IMR-90 (cell line): ENCODE measurements at regions not wholly inside any gene's neighbourhood (a gene's known extent, or its start where the extent isn't known, plus 50 kb on each side); places are given as distances from the start of the nearest gene placed in this dataset.

ENCODE experiments used
- ATAC-seq: fragments of 200-7000 bp; cut with Tn5 transposase; 2 replicates; pipeline ENCODE4 v1.9.1; 2020; ENCODE audit warnings: low read depth, mild to moderate bottlenecking, moderate library complexity
- BruUV-seq: library from RNA; stranded (reverse); fragments of 400-500 nt; replicated peaks from 2 replicates; lab custom pipeline; 2021; lab: Mats Ljungman, UMichigan
- CTCF ChIA-PET: fragments of 300-600 bp; formaldehyde crosslinking; extraction: SDS; loops from one replicate; lab custom pipeline; 2021; ENCODE audit warnings: antibody characterized with exemption; lab: Yijun Ruan, JAX
- POLR2A ChIA-PET: fragments of 300-600 bp; sonication (Branson Sonifier 250); formaldehyde crosslinking; loops from one replicate; lab custom pipeline; 2022; ENCODE audit warnings: antibody characterized with exemption; ENCODE audit not compliant: unreplicated experiment; lab: Charles Lee
- DNase-seq: peaks from one replicate; pipeline ENCODE4 v3.0.0; 2013
- H2AFZ ChIP-seq: replicated peaks from 2 replicates; pipeline ENCODE3; 2013; ENCODE audit warnings: low read length, mild to moderate bottlenecking; ENCODE audit not compliant: poor library complexity
- H2AK5ac ChIP-seq: 2 replicates; pipeline ENCODE4 v1.6.1; 2013; ENCODE audit warnings: low read depth, low read length, inconsistent platforms
- H2AK9ac ChIP-seq: replicated peaks from 2 replicates; pipeline ENCODE3; 2013; ENCODE audit warnings: mild to moderate bottlenecking, low read depth, low read length, moderate library complexity; ENCODE audit not compliant: poor library complexity
- H2BK120ac ChIP-seq: 2 replicates; pipeline ENCODE4 v1.6.1; 2013; ENCODE audit warnings: low read depth, low read length, inconsistent platforms
- H2BK15ac ChIP-seq: 3 replicates; pipeline ENCODE4 v1.6.1; 2013; ENCODE audit warnings: low read depth, low read length, inconsistent platforms
- H2BK20ac ChIP-seq: 2 replicates; pipeline ENCODE4 v1.6.1; 2013; ENCODE audit warnings: low read depth, mild to moderate bottlenecking, inconsistent platforms, low read length, moderate library complexity
- H2BK5ac ChIP-seq: 2 replicates; pipeline ENCODE4 v1.6.1; 2013; ENCODE audit warnings: mild to moderate bottlenecking, low read depth, low read length, inconsistent platforms; ENCODE audit not compliant: poor library complexity, severe bottlenecking
- H3K14ac ChIP-seq: replicated peaks from 2 replicates; pipeline ENCODE4 v1.6.1; 2013; ENCODE audit warnings: low read depth, low read length, inconsistent platforms
- H3K18ac ChIP-seq: 2 replicates; pipeline ENCODE4 v1.6.1; 2013; ENCODE audit warnings: low read depth, low read length, control low read depth
- H3K23ac ChIP-seq: 2 replicates; pipeline ENCODE4 v1.6.1; 2013; ENCODE audit warnings: low read depth, low read length, inconsistent platforms
- H3K27ac ChIP-seq: 2 replicates; pipeline ENCODE4 v1.5.1; 2013; ENCODE audit warnings: mild to moderate bottlenecking, control low read depth, low read length; ENCODE audit not compliant: insufficient read depth
- H3K27me3 ChIP-seq: 2 replicates; pipeline ENCODE4 v1.6.1; 2013; ENCODE audit warnings: low read length; ENCODE audit not compliant: control insufficient read depth, insufficient read depth
- H3K36me3 ChIP-seq: 2 replicates; pipeline ENCODE4 v1.6.1; 2013; ENCODE audit warnings: low read length, mixed read lengths; ENCODE audit not compliant: control insufficient read depth, insufficient read depth
- H3K4ac ChIP-seq: 2 replicates; pipeline ENCODE4 v1.6.1; 2013; ENCODE audit warnings: low read depth, low read length, inconsistent platforms
- H3K4me1 ChIP-seq: 2 replicates; pipeline ENCODE4 v1.6.1; 2013; ENCODE audit warnings: low read length, mixed read lengths; ENCODE audit not compliant: control insufficient read depth, insufficient read depth
- H3K4me2 ChIP-seq: 2 replicates; pipeline ENCODE4 v1.6.1; 2013; ENCODE audit warnings: low read depth, mild to moderate bottlenecking, control low read depth, low read length, moderate library complexity
- H3K4me3 ChIP-seq: 2 replicates; pipeline ENCODE4 v1.5.1; 2013; ENCODE audit warnings: low read depth, mild to moderate bottlenecking, control low read depth, low read length, moderate library complexity; ENCODE audit not compliant: insufficient read depth
- H3K56ac ChIP-seq: 2 replicates; pipeline ENCODE4 v1.6.1; 2013; ENCODE audit warnings: low read length, inconsistent platforms; ENCODE audit not compliant: insufficient read depth; ENCODE audit errors: extremely low read depth
- H3K79me1 ChIP-seq, 2 experiments: 2 replicates each; pipeline ENCODE4 v1.6.1; 2013; ENCODE audit warnings: low read length in 2 of 2, inconsistent platforms in 1 of 2, low read depth in 1 of 2
- H3K9ac ChIP-seq: 2 replicates; pipeline ENCODE4 v1.6.1; 2013; ENCODE audit warnings: low read depth, low read length, control low read depth
- H3K9me1 ChIP-seq: 2 replicates; pipeline ENCODE4 v1.6.1; 2013; ENCODE audit warnings: low read length, inconsistent platforms; ENCODE audit not compliant: insufficient read depth
- H3K9me3 ChIP-seq: 2 replicates; pipeline ENCODE4 v1.6.1; 2013; ENCODE audit warnings: low read length; ENCODE audit not compliant: control insufficient read depth, insufficient read depth
- H4K20me1 ChIP-seq: 2 replicates; pipeline ENCODE4 v1.6.1; 2013; ENCODE audit warnings: low read length, inconsistent platforms; ENCODE audit not compliant: insufficient read depth
- H4K5ac ChIP-seq: 2 replicates; pipeline ENCODE4 v1.6.1; 2013; ENCODE audit warnings: mild to moderate bottlenecking, low read depth, low read length, control low read depth
- H4K8ac ChIP-seq, 2 experiments: 2 replicates each; pipeline ENCODE4 v1.6.1; 2013; ENCODE audit warnings: low read depth in 2 of 2, low read length in 2 of 2, control low read depth in 1 of 2, inconsistent platforms in 1 of 2
- H4K91ac ChIP-seq: 2 replicates; pipeline ENCODE4 v1.6.1; 2013; ENCODE audit warnings: low read depth, low read length, inconsistent platforms; ENCODE audit not compliant: insufficient read depth
- BHLHE40 ChIP-seq: fragments of 150-350 bp; IDR thresholded peaks from 2 replicates; pipeline ENCODE4 v1.6.1; 2016; ENCODE audit warnings: mild to moderate bottlenecking, low read depth, low read length
- CEBPB ChIP-seq: IDR thresholded peaks from 2 replicates; pipeline ENCODE4 v1.6.1; 2012; ENCODE audit warnings: low read depth, low read length, improper control_type of control experiment
- CHD1 ChIP-seq: IDR thresholded peaks from 2 replicates; pipeline ENCODE4 v1.6.1; 2012; ENCODE audit warnings: low read depth, low read length, improper control_type of control experiment
- CTCF ChIP-seq: conservative IDR thresholded peaks from 2 replicates; pipeline ENCODE4 v1.5.1; 2012; ENCODE audit warnings: mild to moderate bottlenecking, low read depth, low read length, improper control_type of control experiment
- FOS ChIP-seq: fragments of 150-350 bp; IDR thresholded peaks from 2 replicates; pipeline ENCODE4 v1.6.1; 2016; ENCODE audit warnings: low read depth, low read length
- MAFK ChIP-seq: IDR thresholded peaks from 2 replicates; pipeline ENCODE4 v1.6.1; 2012; ENCODE audit warnings: low read depth, low read length, improper control_type of control experiment
- MAZ ChIP-seq: IDR thresholded peaks from 2 replicates; pipeline ENCODE4 v1.6.1; 2012; ENCODE audit warnings: low read depth, mild to moderate bottlenecking, low read length, improper control_type of control experiment, moderate library complexity, borderline replicate concordance
- MXI1 ChIP-seq: IDR thresholded peaks from 2 replicates; pipeline ENCODE4 v1.6.1; 2012; ENCODE audit warnings: low read depth, mild to moderate bottlenecking, low read length, moderate library complexity, borderline replicate concordance
- NFE2L2 ChIP-seq: fragments of 150-350 bp; IDR thresholded peaks from 2 replicates; pipeline ENCODE4 v1.6.1; 2016; ENCODE audit warnings: low read depth, mild to moderate bottlenecking, low read length
- POLR2A ChIP-seq: IDR thresholded peaks from 2 replicates; pipeline ENCODE4 v1.6.1; 2012; ENCODE audit warnings: mild to moderate bottlenecking, low read depth, low read length
- RAD21 ChIP-seq: IDR thresholded peaks from 2 replicates; pipeline ENCODE4 v1.6.1; 2012; ENCODE audit warnings: low read length, improper control_type of control experiment
- RCOR1 ChIP-seq: IDR thresholded peaks from 2 replicates; pipeline ENCODE4 v1.6.1; 2012; ENCODE audit warnings: mild to moderate bottlenecking, low read length, improper control_type of control experiment; ENCODE audit not compliant: insufficient replicate concordance
- RFX5 ChIP-seq: IDR thresholded peaks from 2 replicates; pipeline ENCODE4 v1.8.0; 2012; ENCODE audit warnings: low read depth, mild to moderate bottlenecking, low read length, moderate library complexity
- SMC3 ChIP-seq: fragments of 150-350 bp; IDR thresholded peaks from 2 replicates; pipeline ENCODE4 v1.6.1; 2016; ENCODE audit warnings: low read depth, mild to moderate bottlenecking, antibody characterized with exemption, low read length, moderate library complexity
- USF2 ChIP-seq: fragments of 150-350 bp; IDR thresholded peaks from 2 replicates; pipeline ENCODE4 v1.6.1; 2017; ENCODE audit warnings: mild to moderate bottlenecking, antibody characterized with exemption, low read length, low read depth
- WGBS, 2 experiments: methylation state at CpG; one replicate each; pipeline versions ENCODE4 v1.1.5 to v1.1.7; 2013; ENCODE audit warnings: missing lambda C conversion rate in 2 of 2; ENCODE audit not compliant: insufficient read length in 1 of 2; ENCODE audit errors: extremely low coverage in 2 of 2; 5-methylcytosine and 5-hydroxymethylcytosine counted together
- dilution Hi-C: fragments of 300-500 bp; cut with HindIII; formaldehyde crosslinking; loops from one replicate; pipeline ENCODE4 v1.14.3; 2018; ENCODE audit warnings: low sequenced_read_pairs; ENCODE audit not compliant: unreplicated experiment
- in situ Hi-C: fragments of 300-500 bp; cut with MboI; formaldehyde crosslinking; loops from 3 replicates; pipeline ENCODE4 v1.14.3; 2019; ENCODE audit warnings: low sequenced_read_pairs, inconsistent platforms, mixed read lengths
- intact Hi-C: fragments of 100-400 bp; cut with micrococcal nuclease; formaldehyde crosslinking; loops from 2 replicates; pipeline ENCODE4 v1.10.0; 2022
- TF ChIP-seq, protein P1 (sequence below): fragments of 150-350 bp; IDR thresholded peaks from 2 replicates; pipeline ENCODE4 v1.6.1; 2016; ENCODE audit warnings: low read depth, mild to moderate bottlenecking, low read length, moderate library complexity, borderline replicate concordance

DNA sequence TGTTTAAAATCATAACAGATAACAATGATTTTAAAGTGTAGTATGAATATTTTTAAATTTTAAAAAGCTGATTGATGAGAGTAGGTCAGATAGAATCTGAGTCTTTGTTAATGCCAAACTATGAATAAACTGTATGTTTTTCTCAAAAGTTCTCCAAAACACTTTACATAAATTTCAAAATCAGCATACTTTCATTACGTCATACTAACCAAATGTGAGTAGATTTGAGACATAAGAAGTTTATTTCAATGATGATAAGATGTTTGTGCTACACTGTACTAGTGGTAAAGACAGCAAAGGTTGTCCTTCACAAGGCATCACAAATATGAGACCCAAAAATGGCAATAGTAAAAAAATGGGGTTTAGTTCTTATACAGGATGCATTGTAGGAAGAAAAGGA lies 1342.9 kb downstream of the SI start:
- Histone ChIP-seq H2BK15ac (no peak overlapping the region), H3K9ac (no peak overlapping the region), H2AFZ (no peak overlapping the region), H3K4me1 (no peaks in the 10 kb centered on the region), H3K9me1 (no peaks in the 10 kb centered on the region), H4K5ac (no peak overlapping the region), H3K14ac (no peak overlapping the region), H2BK120ac (no peak overlapping the region), H2AK9ac (no peak overlapping the region), H3K18ac (no peak overlapping the region), H2AK5ac (no peak overlapping the region), H4K8ac (no peak overlapping the region), H4K91ac (no peak overlapping the region), H3K23ac (no peak overlapping the region), H3K56ac (no peak overlapping the region), H2BK20ac (no peak overlapping the region), H3K9me3 (peaks cover 7% of the 10 kb centered on the region), H3K4me3 (no peak overlapping the region), H3K36me3 (no peaks in the 10 kb centered on the region), H4K20me1 (no peaks in the 10 kb centered on the region), H3K4me2 (no peak overlapping the region), H3K79me1 (no peaks in the 10 kb centered on the region), H3K27ac (no peak overlapping the region), H3K4ac (no peak overlapping the region), H3K27me3 (no peaks in the 10 kb centered on the region), H2BK5ac (no peak overlapping the region)
- intact Hi-C loops (no loop called here), in situ Hi-C loops (no loop called here), dilution Hi-C loops (no loop called here)
- POLR2A ChIA-PET: no interaction called here
- no CpG with 5 or more reads among the region's 1 CpG for WGBS, 2 experiments
- CTCF ChIA-PET: no interaction called here
- ATAC-seq (no peak), DNase-seq (no peak)
- no peak for TF ChIP-seq CEBPB
- TF ChIP-seq, protein P1, sequence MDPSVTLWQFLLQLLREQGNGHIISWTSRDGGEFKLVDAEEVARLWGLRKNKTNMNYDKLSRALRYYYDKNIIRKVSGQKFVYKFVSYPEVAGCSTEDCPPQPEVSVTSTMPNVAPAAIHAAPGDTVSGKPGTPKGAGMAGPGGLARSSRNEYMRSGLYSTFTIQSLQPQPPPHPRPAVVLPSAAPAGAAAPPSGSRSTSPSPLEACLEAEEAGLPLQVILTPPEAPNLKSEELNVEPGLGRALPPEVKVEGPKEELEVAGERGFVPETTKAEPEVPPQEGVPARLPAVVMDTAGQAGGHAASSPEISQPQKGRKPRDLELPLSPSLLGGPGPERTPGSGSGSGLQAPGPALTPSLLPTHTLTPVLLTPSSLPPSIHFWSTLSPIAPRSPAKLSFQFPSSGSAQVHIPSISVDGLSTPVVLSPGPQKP: no peak
- TF ChIP-seq CHD1: no peak
- no peak for TF ChIP-seq CTCF
- TF ChIP-seq BHLHE40: no peak
- no peak for TF ChIP-seq SMC3
- no peak for TF ChIP-seq RAD21
- no peak for TF ChIP-seq RCOR1
- TF ChIP-seq MAFK: no peak
- TF ChIP-seq FOS: no peak
- TF ChIP-seq USF2: no peak
- no peak for TF ChIP-seq RFX5
- TF ChIP-seq MAZ: no peak
- TF ChIP-seq NFE2L2: no peak
- TF ChIP-seq MXI1: no peak
- TF ChIP-seq POLR2A: no peak
- BruUV-seq: no TSS peak
